ENCODE measurements at regions not wholly inside any gene's neighbourhood (a gene's known extent, or its start where the extent isn't known, plus 50 kb on each side); places are given as distances from the start of the nearest gene placed in this dataset.

DNA sequence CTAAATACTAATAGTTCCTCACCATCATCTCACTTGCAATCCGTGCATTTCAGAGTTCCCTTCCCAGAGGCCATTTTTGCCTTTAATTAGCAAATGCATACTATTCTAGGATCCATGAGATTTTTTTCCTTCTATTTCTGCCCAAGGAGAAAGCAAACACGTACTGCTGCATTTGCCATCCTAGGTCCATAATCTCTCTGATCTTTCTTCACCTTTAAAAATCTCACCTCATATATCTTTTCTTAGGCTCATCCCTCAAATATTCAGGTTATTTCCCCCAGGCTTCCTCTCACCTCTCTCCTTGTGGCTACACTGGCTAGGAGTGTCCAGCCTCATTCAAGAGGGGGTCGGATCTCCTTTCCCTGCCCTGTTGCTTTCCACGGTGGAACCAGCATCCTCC is 338.6 kb downstream of the SETD4 start:
- intact Hi-C loops (cut with DNase I; ENCODE audit: low total_unique reads), result no loop called here
- H3K27ac ChIP-seq, result no peak overlapping the region
- peaks cover 0 to 28% (median 5%) of the 10 kb centered on the region in 7 donors for H3K27me3 ChIP-seq (replicated peaks in 1 of 7)
- WGBS, 5 donors, result 58 to 95% (median 75%) methylated on average over 4 of the region's 4 CpGs
- H3K4me1 ChIP-seq, result no peaks in the 10 kb centered on the region
- no peak overlapping the region for H3K4me3 ChIP-seq
- peaks cover 0 to 3% (median 0%) of the 10 kb centered on the region in 8 donors for H3K9me3 ChIP-seq
- TF ChIP-seq POLR2A (IDR thresholded peaks at IDR 0.05) (no peak), POLR2AphosphoS5 (IDR thresholded peaks at IDR 0.05) (no peak)
- TF ChIP-seq, protein P1, sequence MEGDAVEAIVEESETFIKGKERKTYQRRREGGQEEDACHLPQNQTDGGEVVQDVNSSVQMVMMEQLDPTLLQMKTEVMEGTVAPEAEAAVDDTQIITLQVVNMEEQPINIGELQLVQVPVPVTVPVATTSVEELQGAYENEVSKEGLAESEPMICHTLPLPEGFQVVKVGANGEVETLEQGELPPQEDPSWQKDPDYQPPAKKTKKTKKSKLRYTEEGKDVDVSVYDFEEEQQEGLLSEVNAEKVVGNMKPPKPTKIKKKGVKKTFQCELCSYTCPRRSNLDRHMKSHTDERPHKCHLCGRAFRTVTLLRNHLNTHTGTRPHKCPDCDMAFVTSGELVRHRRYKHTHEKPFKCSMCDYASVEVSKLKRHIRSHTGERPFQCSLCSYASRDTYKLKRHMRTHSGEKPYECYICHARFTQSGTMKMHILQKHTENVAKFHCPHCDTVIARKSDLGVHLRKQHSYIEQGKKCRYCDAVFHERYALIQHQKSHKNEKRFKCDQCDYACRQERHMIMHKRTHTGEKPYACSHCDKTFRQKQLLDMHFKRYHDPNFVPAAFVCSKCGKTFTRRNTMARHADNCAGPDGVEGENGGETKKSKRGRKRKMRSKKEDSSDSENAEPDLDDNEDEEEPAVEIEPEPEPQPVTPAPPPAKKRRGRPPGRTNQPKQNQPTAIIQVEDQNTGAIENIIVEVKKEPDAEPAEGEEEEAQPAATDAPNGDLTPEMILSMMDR (IDR thresholded peaks at IDR 0.05 in 8 of 11, conservative IDR thresholded peaks at IDR 0.05 in 3 of 11), result no peak
- H3K36me3 ChIP-seq, result no peaks in the 10 kb centered on the region
- no peak for DNase-seq

GRCh38 chr21:35720208-35720731 is 340.1 kb downstream of the SETD4 start:
- Histone ChIP-seq H3K4me1 (no peaks in the 10 kb centered on the region), H3K27me3 (replicated peaks in 1 of 7) (peaks cover 0 to 15% (median 0%) of the 10 kb centered on the region in 7 donors), H3K27ac (no peak overlapping the region), H3K9me3 (peaks cover 0 to 3% (median 0%) of the 10 kb centered on the region in 8 donors), H3K36me3 (no peaks in the 10 kb centered on the region), H3K4me3 (no peak overlapping the region)
- intact Hi-C loops (cut with DNase I; ENCODE audit: low total_unique reads), result no loop called here
- no peak for TF ChIP-seq POLR2AphosphoS5 (IDR thresholded peaks at IDR 0.05)
- TF ChIP-seq POLR2A (IDR thresholded peaks at IDR 0.05), result no peak
- TF ChIP-seq, protein P1 (IDR thresholded peaks at IDR 0.05 in 8 of 11, conservative IDR thresholded peaks at IDR 0.05 in 3 of 11), result no peak
- WGBS, 5 donors, result 21 to 27% (median 26%) methylated on average over 6 of the region's 6 CpGs
- no peak for DNase-seq

- intact Hi-C loops (cut with DNase I; ENCODE audit: low total_unique reads), result no loop called here
- Histone ChIP-seq H3K27me3 (replicated peaks in 1 of 7) (peaks cover 0 to 16% (median 0%) of the 10 kb centered on the region in 7 donors), H3K27ac (no peak overlapping the region), H3K4me1 (no peaks in the 10 kb centered on the region), H3K36me3 (no peaks in the 10 kb centered on the region), H3K4me3 (no peak overlapping the region), H3K9me3 (peaks cover 0 to 3% (median 0%) of the 10 kb centered on the region in 8 donors)
- WGBS, 5 donors, result 81 to 96% (median 84%) methylated on average over 1 of the region's 1 CpG
- DNase-seq, result no peak
- TF ChIP-seq POLR2AphosphoS5 (IDR thresholded peaks at IDR 0.05) (no peak), POLR2A (IDR thresholded peaks at IDR 0.05) (no peak)
- TF ChIP-seq, protein P1 (IDR thresholded peaks at IDR 0.05 in 8 of 11, conservative IDR thresholded peaks at IDR 0.05 in 3 of 11), result no peak
Observed at GRCh38 chr21:35719080-35719479, 341.2 kb downstream of the SETD4 start.

- Histone ChIP-seq H3K4me3 (no peak overlapping the region), H3K27me3 (replicated peaks in 1 of 7) (peaks cover 0 to 22% (median 0%) of the 10 kb centered on the region in 7 donors), H3K9me3 (no peaks in the 10 kb centered on the region), H3K27ac (no peak overlapping the region), H3K36me3 (no peaks in the 10 kb centered on the region), H3K4me1 (no peaks in the 10 kb centered on the region)
- TF ChIP-seq POLR2A (IDR thresholded peaks at IDR 0.05) (no peak), POLR2AphosphoS5 (IDR thresholded peaks at IDR 0.05) (no peak)
- TF ChIP-seq, protein P1 (IDR thresholded peaks at IDR 0.05 in 8 of 11, conservative IDR thresholded peaks at IDR 0.05 in 3 of 11), result no peak
- 53 to 63% (median 53%) methylated on average over 2 of the region's 2 CpGs for WGBS, 5 donors
- no peak for DNase-seq
- intact Hi-C loops (cut with DNase I; ENCODE audit: low total_unique reads), result no loop called here
Observed at GRCh38 chr21:35716876-35717565, 343.3 kb downstream of the SETD4 start.

Data from spleen (tissue), 11 donors.